ENCODE measurements at regions not wholly inside any gene's neighbourhood (a gene's known extent, or its start where the extent isn't known, plus 50 kb on each side); places are given as distances from the start of the nearest gene placed in this dataset.

GRCh38 chr3:55370272-55370671, 116.8 kb downstream of the WNT5A start:
- Histone ChIP-seq H3K9me3 (no peaks in the 10 kb centered on the region), H3K4me3 (ENCODE audit: low read depth, low read length) (no peak overlapping the region), H3K36me3 (no peaks in the 10 kb centered on the region), H3K4me1 (no peaks in the 10 kb centered on the region), H3K27me3 (no peaks in the 10 kb centered on the region)
- TF ChIP-seq, protein P1, sequence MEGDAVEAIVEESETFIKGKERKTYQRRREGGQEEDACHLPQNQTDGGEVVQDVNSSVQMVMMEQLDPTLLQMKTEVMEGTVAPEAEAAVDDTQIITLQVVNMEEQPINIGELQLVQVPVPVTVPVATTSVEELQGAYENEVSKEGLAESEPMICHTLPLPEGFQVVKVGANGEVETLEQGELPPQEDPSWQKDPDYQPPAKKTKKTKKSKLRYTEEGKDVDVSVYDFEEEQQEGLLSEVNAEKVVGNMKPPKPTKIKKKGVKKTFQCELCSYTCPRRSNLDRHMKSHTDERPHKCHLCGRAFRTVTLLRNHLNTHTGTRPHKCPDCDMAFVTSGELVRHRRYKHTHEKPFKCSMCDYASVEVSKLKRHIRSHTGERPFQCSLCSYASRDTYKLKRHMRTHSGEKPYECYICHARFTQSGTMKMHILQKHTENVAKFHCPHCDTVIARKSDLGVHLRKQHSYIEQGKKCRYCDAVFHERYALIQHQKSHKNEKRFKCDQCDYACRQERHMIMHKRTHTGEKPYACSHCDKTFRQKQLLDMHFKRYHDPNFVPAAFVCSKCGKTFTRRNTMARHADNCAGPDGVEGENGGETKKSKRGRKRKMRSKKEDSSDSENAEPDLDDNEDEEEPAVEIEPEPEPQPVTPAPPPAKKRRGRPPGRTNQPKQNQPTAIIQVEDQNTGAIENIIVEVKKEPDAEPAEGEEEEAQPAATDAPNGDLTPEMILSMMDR (IDR thresholded peaks at IDR 0.05; ENCODE audit: low read depth, low read length), result no peak
- no peak for DNase-seq

GRCh38 chr3:55369141-55369847, 117.8 kb downstream of the WNT5A start:
- TF ChIP-seq, protein P1 (IDR thresholded peaks at IDR 0.05; ENCODE audit: low read depth, low read length), result no peak
- no peak for DNase-seq
- no peaks in the 10 kb centered on the region for H3K9me3 ChIP-seq
- H3K36me3 ChIP-seq, result no peaks in the 10 kb centered on the region
- no peaks in the 10 kb centered on the region for H3K27me3 ChIP-seq
- H3K4me1 ChIP-seq, result no peaks in the 10 kb centered on the region
- no peak overlapping the region for H3K4me3 ChIP-seq (ENCODE audit: low read depth, low read length)

DNA sequence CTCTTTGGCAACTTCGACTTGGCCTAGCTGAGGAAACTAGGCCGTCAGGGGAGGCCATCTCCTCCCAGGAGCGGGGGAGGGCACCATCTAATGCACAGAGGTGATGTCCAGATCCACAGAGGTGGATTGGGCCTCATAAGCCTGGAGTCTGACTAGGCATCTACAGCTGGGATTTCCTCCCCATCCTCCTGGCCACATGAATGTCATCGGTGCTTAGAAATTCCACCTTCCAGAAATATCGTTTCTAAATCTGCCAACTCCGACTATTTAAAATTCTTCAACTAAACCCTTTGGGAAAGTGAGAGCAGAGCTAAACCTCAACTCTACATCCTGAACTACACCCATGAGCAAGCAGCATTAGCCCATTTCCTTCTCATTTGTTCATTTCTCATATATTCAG, 118.7 kb downstream of the WNT5A start:
- TF ChIP-seq, protein P1 (IDR thresholded peaks at IDR 0.05; ENCODE audit: low read depth, low read length), result no peak
- Histone ChIP-seq H3K4me3 (ENCODE audit: low read depth, low read length) (no peak overlapping the region), H3K4me1 (no peaks in the 10 kb centered on the region)

GRCh38 chr3:55367384-55367783, 119.7 kb downstream of the WNT5A start:
- Histone ChIP-seq H3K4me3 (ENCODE audit: low read depth, low read length) (no peak overlapping the region), H3K9me3 (no peaks in the 10 kb centered on the region), H3K36me3 (no peaks in the 10 kb centered on the region), H3K4me1 (no peaks in the 10 kb centered on the region), H3K27me3 (no peaks in the 10 kb centered on the region)
- no peak for DNase-seq
- TF ChIP-seq, protein P1 (IDR thresholded peaks at IDR 0.05; ENCODE audit: low read depth, low read length), result no peak

More for the DNA sequence above, 118.7 kb downstream of the WNT5A start:
- Histone ChIP-seq H3K27me3 (no peaks in the 10 kb centered on the region), H3K36me3 (no peaks in the 10 kb centered on the region), H3K9me3 (no peaks in the 10 kb centered on the region)
- no peak for DNase-seq

DNA sequence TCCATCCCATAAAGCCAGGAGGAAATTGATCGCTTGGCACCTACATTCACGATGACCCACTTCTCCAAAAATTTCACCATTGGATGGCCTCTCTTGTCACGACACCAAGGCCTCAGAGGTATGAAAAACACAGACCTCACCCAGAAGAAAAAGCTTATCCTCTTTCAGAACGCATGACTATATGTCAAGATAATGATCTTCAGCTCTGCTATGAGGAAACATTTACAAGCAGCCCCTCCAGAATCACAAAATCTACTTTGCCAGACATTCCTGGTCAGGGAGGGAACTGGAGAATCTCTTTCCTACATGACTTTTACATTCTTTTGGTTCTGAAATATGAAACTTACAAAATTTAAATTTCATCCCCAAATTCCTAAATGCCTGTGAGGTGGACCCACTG, 122.7 kb downstream of the WNT5A start:
- Histone ChIP-seq H3K36me3 (no peaks in the 10 kb centered on the region), H3K4me1 (no peaks in the 10 kb centered on the region), H3K4me3 (ENCODE audit: low read depth, low read length) (no peak overlapping the region), H3K27me3 (no peaks in the 10 kb centered on the region), H3K9me3 (no peaks in the 10 kb centered on the region)
- DNase-seq, result no peak
- TF ChIP-seq, protein P1 (IDR thresholded peaks at IDR 0.05; ENCODE audit: low read depth, low read length), result no peak

DNA sequence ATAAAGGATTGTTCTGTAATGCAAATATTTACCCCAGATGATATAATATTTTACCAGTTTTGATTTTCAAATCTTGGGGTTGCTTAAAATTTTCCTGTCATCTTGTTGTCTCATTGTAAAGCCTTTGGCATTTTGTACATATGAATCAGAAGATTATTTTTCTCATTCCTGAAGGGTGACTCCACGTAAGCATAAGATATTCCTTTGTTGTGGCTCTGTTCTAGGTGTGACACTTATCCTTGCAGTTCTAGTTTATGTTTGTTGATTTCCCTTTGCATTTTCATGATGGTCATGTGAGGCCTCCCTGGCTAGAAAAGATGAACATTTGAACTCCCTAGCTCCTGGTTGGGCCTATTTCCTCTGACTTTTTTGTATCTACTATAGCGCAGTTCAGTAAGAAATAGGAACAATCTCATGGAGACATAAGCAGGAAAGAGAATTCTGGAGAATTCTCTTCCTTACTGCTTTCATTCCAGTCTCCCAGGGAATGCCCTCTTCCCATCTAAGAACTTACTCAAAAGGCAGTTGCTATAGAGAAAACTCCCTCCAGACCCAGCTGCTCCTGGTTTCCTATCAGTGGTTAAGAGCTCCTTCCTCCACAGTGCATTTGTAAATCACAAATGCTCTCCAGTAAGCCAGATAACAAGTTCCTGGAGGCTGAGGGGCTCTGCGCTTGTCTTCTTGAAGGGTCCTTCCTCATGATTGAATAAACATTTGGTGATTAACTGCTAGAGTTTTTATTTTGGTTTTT, 124.7 kb downstream of the WNT5A start:
- Histone ChIP-seq H3K4me3 (ENCODE audit: low read depth, low read length) (no peak overlapping the region), H3K9me3 (no peaks in the 10 kb centered on the region), H3K27me3 (no peaks in the 10 kb centered on the region), H3K36me3 (no peaks in the 10 kb centered on the region), H3K4me1 (no peaks in the 10 kb centered on the region)
- DNase-seq, result no peak
- TF ChIP-seq, protein P1 (IDR thresholded peaks at IDR 0.05; ENCODE audit: low read depth, low read length), result no peak
